Mesenchymal stem cell (in vitro differentiated cells and primary cell): ENCODE measurements at regions not wholly inside any gene's neighbourhood (a gene's known extent, or its start where the extent isn't known, plus 50 kb on each side); places are given as distances from the start of the nearest gene placed in this dataset.

ENCODE experiments used
- DNase-seq: peaks from one replicate; pipeline ENCODE4 v3.0.0-alpha.2; 2013
- H2AFZ ChIP-seq: one replicate; pipeline ENCODE4 v1.6.1; 2013; ENCODE audit warnings: low read depth, mild to moderate bottlenecking, control low read depth, inconsistent platforms, low read length, moderate library complexity
- H2AK5ac ChIP-seq: 2 replicates; pipeline ENCODE4 v1.6.1; 2013; ENCODE audit warnings: low read length, moderate library complexity, mild to moderate bottlenecking, inconsistent platforms; ENCODE audit not compliant: severe bottlenecking
- H2BK120ac ChIP-seq: one replicate; pipeline ENCODE4 v1.6.1; 2013; ENCODE audit warnings: low read depth, mild to moderate bottlenecking, inconsistent platforms, low read length, moderate library complexity
- H2BK12ac ChIP-seq, 2 experiments: one replicate each; pipeline ENCODE4 v1.6.1; 2013; ENCODE audit warnings: inconsistent platforms in 2 of 2, low read length in 2 of 2, mild to moderate bottlenecking in 2 of 2, moderate library complexity in 2 of 2, control low read depth in 1 of 2
- H2BK15ac ChIP-seq: one replicate; pipeline ENCODE4 v1.6.1; 2013; ENCODE audit warnings: mild to moderate bottlenecking, low read depth, inconsistent platforms; ENCODE audit not compliant: poor library complexity, severe bottlenecking
- H2BK5ac ChIP-seq: 2 replicates; pipeline ENCODE4 v1.6.1; 2013; ENCODE audit warnings: low read depth, mild to moderate bottlenecking, low read length, control low read depth, inconsistent platforms; ENCODE audit not compliant: poor library complexity, severe bottlenecking
- H3K14ac ChIP-seq, 2 experiments: one replicate each; pipeline ENCODE4 v1.6.1; 2013; ENCODE audit warnings: inconsistent platforms in 2 of 2, low read length in 2 of 2, control low read depth in 1 of 2, mild to moderate bottlenecking in 1 of 2, moderate library complexity in 1 of 2
- H3K18ac ChIP-seq, 2 experiments: one replicate each; pipeline ENCODE4 v1.6.1; 2013; ENCODE audit warnings: inconsistent platforms in 2 of 2, low read length in 2 of 2, control low read depth in 1 of 2, low read depth in 1 of 2, mild to moderate bottlenecking in 1 of 2
- H3K23ac ChIP-seq, 2 experiments: one replicate each; pipeline ENCODE4 v1.6.1; 2013; ENCODE audit warnings: inconsistent platforms in 2 of 2, low read length in 2 of 2, mild to moderate bottlenecking in 2 of 2, moderate library complexity in 2 of 2, control low read depth in 1 of 2
- H3K27ac ChIP-seq: 2 replicates; pipeline ENCODE4 v1.5.1; 2013; ENCODE audit warnings: mild to moderate bottlenecking, moderate library complexity, low read length, control low read depth, inconsistent platforms; ENCODE audit not compliant: poor library complexity, severe bottlenecking
- H3K27me3 ChIP-seq, 2 experiments: 2 replicates each; pipeline versions ENCODE4 v1.6.1 to v1.7.0; 2013; ENCODE audit warnings: low read length in 2 of 2, mild to moderate bottlenecking in 2 of 2, moderate library complexity in 2 of 2, control low read depth in 1 of 2, inconsistent platforms in 1 of 2; ENCODE audit not compliant: control insufficient read depth in 1 of 2, insufficient read depth in 1 of 2
- H3K36me3 ChIP-seq, 2 experiments: 2 replicates each; pipeline versions ENCODE4 v1.6.1 to v1.7.0; 2013; ENCODE audit warnings: low read length in 2 of 2, control low read depth in 1 of 2, inconsistent platforms in 1 of 2, low read depth in 1 of 2, mild to moderate bottlenecking in 1 of 2; ENCODE audit not compliant: insufficient read depth in 2 of 2, control insufficient read depth in 1 of 2
- H3K4ac ChIP-seq, 2 experiments: one replicate each; pipeline ENCODE4 v1.6.1; 2013; ENCODE audit warnings: inconsistent platforms in 2 of 2, low read length in 2 of 2, mild to moderate bottlenecking in 2 of 2, moderate library complexity in 2 of 2, control low read depth in 1 of 2, low read depth in 1 of 2
- H3K4me1 ChIP-seq: 2 replicates; pipeline ENCODE4 v1.6.1; 2013; ENCODE audit warnings: low read depth, low read length, control low read depth; ENCODE audit not compliant: control insufficient read depth, insufficient read depth
- H3K4me2 ChIP-seq: 2 replicates; pipeline ENCODE4 v1.6.1; 2013; ENCODE audit warnings: low read length, mild to moderate bottlenecking, inconsistent platforms; ENCODE audit not compliant: poor library complexity, severe bottlenecking
- H3K4me3 ChIP-seq, 2 experiments: 2 replicates each; pipeline versions ENCODE4 v1.5.1 to v1.7.0; 2013; ENCODE audit warnings: low read length in 2 of 2, mild to moderate bottlenecking in 2 of 2, control low read depth in 1 of 2, low read depth in 1 of 2; ENCODE audit not compliant: insufficient read depth in 1 of 2
- H3K79me1 ChIP-seq: replicated peaks from 2 replicates; pipeline ENCODE4 v1.6.1; 2013; ENCODE audit warnings: mild to moderate bottlenecking, control low read depth, low read length, inconsistent platforms; ENCODE audit not compliant: poor library complexity, severe bottlenecking
- H3K9ac ChIP-seq: 2 replicates; pipeline ENCODE4 v1.7.0; 2013; ENCODE audit warnings: mild to moderate bottlenecking, low read length, moderate library complexity
- H3K9me3 ChIP-seq: 2 replicates; pipeline ENCODE4 v1.7.0; 2013; ENCODE audit warnings: mild to moderate bottlenecking, low read length; ENCODE audit not compliant: control insufficient read depth
- H4K8ac ChIP-seq: one replicate; pipeline ENCODE4 v1.6.1; 2013; ENCODE audit warnings: inconsistent platforms, mild to moderate bottlenecking, low read length, moderate library complexity
- H4K91ac ChIP-seq: one replicate; pipeline ENCODE4 v1.6.1; 2013; ENCODE audit warnings: mild to moderate bottlenecking, low read length, inconsistent platforms
- WGBS: methylation state at CpG from one replicate; pipeline ENCODE4 v1.1.7; 2013; ENCODE audit warnings: mixed read lengths; 5-methylcytosine and 5-hydroxymethylcytosine counted together

DNA sequence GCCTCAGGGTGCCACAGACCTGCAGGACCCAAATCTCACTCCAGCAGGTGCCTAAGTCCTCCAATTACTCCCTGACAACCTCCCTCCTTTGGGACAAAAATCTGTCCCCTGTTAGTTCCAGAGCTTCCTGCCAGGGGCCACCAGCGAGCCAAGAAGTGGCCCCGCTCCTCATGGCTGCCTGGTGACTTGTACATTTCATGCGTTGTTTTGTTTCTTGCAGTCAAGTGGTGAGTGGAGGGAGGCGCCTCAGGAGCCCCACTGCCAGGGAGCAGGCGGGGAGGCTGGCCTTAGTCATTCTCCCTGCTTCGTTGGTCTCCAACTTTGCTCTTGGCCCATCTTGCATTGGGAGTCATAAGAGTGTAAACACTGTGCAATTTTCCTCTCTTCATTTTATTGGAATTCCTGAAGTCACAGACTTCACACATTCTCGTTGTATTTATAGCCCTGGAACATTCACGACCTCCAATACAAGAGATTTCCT lies 81.3 kb downstream of the KCNF1 start:
- peak; percentile 60 for DNase-seq
- WGBS: 56% methylated on average over 8 of the region's 8 CpGs

DNA sequence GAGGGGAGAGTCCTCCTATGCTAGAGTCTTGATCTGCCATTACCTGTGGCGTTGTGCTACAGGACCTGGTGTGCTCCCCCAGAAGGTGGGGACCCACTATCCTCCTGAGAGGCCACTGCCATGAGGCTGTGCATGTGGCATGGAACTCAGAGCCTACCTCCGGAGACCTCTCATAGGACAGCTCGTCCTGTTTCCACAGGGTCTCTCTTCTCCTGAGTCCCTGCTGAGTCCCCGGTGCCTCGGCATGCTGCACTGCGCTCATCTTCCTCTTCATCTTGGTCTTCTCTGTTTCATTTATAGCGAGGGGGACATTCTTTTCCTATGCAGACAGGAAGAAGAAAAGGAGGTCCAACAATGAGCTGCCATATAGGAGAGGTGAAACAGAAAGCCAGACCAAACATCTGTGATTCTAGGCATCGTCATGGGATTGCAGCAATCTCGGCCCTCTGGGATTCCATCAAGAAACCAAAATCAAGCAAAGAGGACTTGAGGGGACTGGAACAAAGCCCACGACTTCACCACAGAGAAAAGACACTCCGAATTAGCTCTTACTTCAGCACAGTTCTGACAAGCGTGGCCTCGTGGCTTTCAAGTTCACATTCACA lies 83.7 kb downstream of the KCNF1 start:
- Histone ChIP-seq H4K91ac (no peak overlapping the region), H3K23ac (no peak overlapping the region), H2BK12ac (no peak overlapping the region), H2AFZ (no peak overlapping the region), H3K4me2 (no peak overlapping the region), H3K14ac (no peak overlapping the region), H3K36me3 (no peaks in the 10 kb centered on the region), H2BK120ac (no peak overlapping the region), H3K9ac (no peak overlapping the region), H4K8ac (no peak overlapping the region), H2BK15ac (no peak overlapping the region), H2BK5ac (no peak overlapping the region), H3K4ac (no peak overlapping the region), H3K4me3 (peak overlapping the region in 1 of 2 experiments; percentile 15), H3K27me3 (peaks cover 23 to 25% of the 10 kb centered on the region in 2 experiments), H3K9me3 (no peaks in the 10 kb centered on the region), H3K18ac (no peak overlapping the region), H3K79me1 (no peaks in the 10 kb centered on the region), H3K4me1 (peaks cover 2% of the 10 kb centered on the region), H3K27ac (no peak overlapping the region), H2AK5ac (no peak overlapping the region)
- WGBS: 86% methylated on average over 13 of the region's 13 CpGs
- no peak for DNase-seq

More for the DNA sequence above, 81.3 kb downstream of the KCNF1 start:
- no peak overlapping the region for H2BK15ac ChIP-seq
- no peak overlapping the region for H3K4ac ChIP-seq
- no peak overlapping the region for H3K23ac ChIP-seq
- H3K14ac ChIP-seq: no peak overlapping the region
- no peak overlapping the region for H4K8ac ChIP-seq
- H3K18ac ChIP-seq: no peak overlapping the region
- H2BK120ac ChIP-seq: no peak overlapping the region
- H2BK12ac ChIP-seq: no peak overlapping the region
- H3K27me3 ChIP-seq: peaks cover 23 to 30% of the 10 kb centered on the region in 2 experiments
- no peak overlapping the region for H4K91ac ChIP-seq
- H3K36me3 ChIP-seq: no peaks in the 10 kb centered on the region
- no peak overlapping the region for H3K9ac ChIP-seq
- no peaks in the 10 kb centered on the region for H3K79me1 ChIP-seq
- no peak overlapping the region for H3K4me2 ChIP-seq
- no peak overlapping the region for H2BK5ac ChIP-seq
- H3K4me3 ChIP-seq: no peak overlapping the region
- peaks cover 2% of the 10 kb centered on the region for H3K4me1 ChIP-seq
- H2AFZ ChIP-seq: no peak overlapping the region
- H3K27ac ChIP-seq: no peak overlapping the region
- H3K9me3 ChIP-seq: no peaks in the 10 kb centered on the region
- H2AK5ac ChIP-seq: no peak overlapping the region

GRCh38 chr2:11004199-11004598 lies 92.5 kb downstream of the KCNF1 start:
- H3K23ac ChIP-seq: no peak overlapping the region
- peak; percentile 55 for DNase-seq
- H4K8ac ChIP-seq: no peak overlapping the region
- no peak overlapping the region for H2BK120ac ChIP-seq
- no peaks in the 10 kb centered on the region for H3K9me3 ChIP-seq
- H3K4ac ChIP-seq: no peak overlapping the region
- H3K4me1 ChIP-seq: no peaks in the 10 kb centered on the region
- no peak overlapping the region for H3K14ac ChIP-seq
- H2AFZ ChIP-seq: no peak overlapping the region
- no peak overlapping the region for H3K18ac ChIP-seq
- no peak overlapping the region for H2BK15ac ChIP-seq
- no peaks in the 10 kb centered on the region for H3K79me1 ChIP-seq
- no peak overlapping the region for H2BK12ac ChIP-seq
- no peak overlapping the region for H2BK5ac ChIP-seq
- no peak overlapping the region for H2AK5ac ChIP-seq
- H3K27ac ChIP-seq: no peak overlapping the region
- H3K27me3 ChIP-seq: peaks cover 5 to 31% of the 10 kb centered on the region in 2 experiments
- 0% methylated on average over 1 of the region's 3 CpGs for WGBS
- H3K4me3 ChIP-seq: no peak overlapping the region
- no peak overlapping the region for H3K9ac ChIP-seq
- no peak overlapping the region for H4K91ac ChIP-seq
- no peak overlapping the region for H3K4me2 ChIP-seq
- no peaks in the 10 kb centered on the region for H3K36me3 ChIP-seq

GRCh38 chr2:11005032-11005431 lies 93.3 kb downstream of the KCNF1 start:
- Histone ChIP-seq H3K14ac (no peak overlapping the region), H4K8ac (no peak overlapping the region), H3K9me3 (peaks cover under 1% of the 10 kb centered on the region), H2AK5ac (no peak overlapping the region), H2BK15ac (no peak overlapping the region), H3K36me3 (no peaks in the 10 kb centered on the region), H3K79me1 (no peaks in the 10 kb centered on the region), H3K27ac (no peak overlapping the region), H3K18ac (no peak overlapping the region), H3K9ac (no peak overlapping the region), H2AFZ (no peak overlapping the region), H3K4me2 (no peak overlapping the region), H3K27me3 (peaks cover 5 to 37% of the 10 kb centered on the region in 2 experiments), H3K4me3 (no peak overlapping the region), H2BK5ac (no peak overlapping the region), H3K4me1 (no peaks in the 10 kb centered on the region), H2BK120ac (no peak overlapping the region), H3K23ac (no peak overlapping the region), H4K91ac (no peak overlapping the region), H3K4ac (no peak overlapping the region), H2BK12ac (no peak overlapping the region)
- WGBS: 96% methylated on average over 4 of the region's 5 CpGs
- no peak for DNase-seq
